PFSK-1 (cell line): ENCODE measurements at regions not wholly inside any gene's neighbourhood (a gene's known extent, or its start where the extent isn't known, plus 50 kb on each side); places are given as distances from the start of the nearest gene placed in this dataset.

ENCODE experiments used
- FOXP2 ChIP-seq: optimal IDR thresholded peaks from 2 replicates; pipeline ENCODE3; 2011; ENCODE audit warnings: borderline replicate concordance, control low read depth, inconsistent platforms; ENCODE audit not compliant: insufficient read depth; ENCODE audit errors: extremely low read length, extremely low read depth
- POLR2AphosphoS5 ChIP-seq: IDR thresholded peaks from 2 replicates; pipeline ENCODE4 v1.6.1; 2012; ENCODE audit warnings: low read depth, mild to moderate bottlenecking, control low read depth, low read length, moderate library complexity
- SIN3A ChIP-seq: IDR thresholded peaks from 2 replicates; pipeline ENCODE4 v1.6.1; 2012; ENCODE audit warnings: mild to moderate bottlenecking, low read length, moderate library complexity, borderline replicate concordance; ENCODE audit not compliant: insufficient read depth
- TAF1 ChIP-seq: IDR thresholded peaks from 2 replicates; pipeline ENCODE4 v1.6.1; 2012; ENCODE audit warnings: low read length, control low read depth, borderline replicate concordance; ENCODE audit not compliant: insufficient read depth
- TF ChIP-seq, protein P1 (sequence below), 2 experiments: IDR thresholded peaks; 2 replicates each; pipeline versions ENCODE4 v1.6.1 to v1.8.0; 2011 to 2012; ENCODE audit warnings: low read depth in 2 of 2, low read length in 2 of 2, control low read depth in 1 of 2, inconsistent platforms in 1 of 2, mild to moderate bottlenecking in 1 of 2, moderate library complexity in 1 of 2; ENCODE audit not compliant: insufficient read depth in 1 of 2

DNA sequence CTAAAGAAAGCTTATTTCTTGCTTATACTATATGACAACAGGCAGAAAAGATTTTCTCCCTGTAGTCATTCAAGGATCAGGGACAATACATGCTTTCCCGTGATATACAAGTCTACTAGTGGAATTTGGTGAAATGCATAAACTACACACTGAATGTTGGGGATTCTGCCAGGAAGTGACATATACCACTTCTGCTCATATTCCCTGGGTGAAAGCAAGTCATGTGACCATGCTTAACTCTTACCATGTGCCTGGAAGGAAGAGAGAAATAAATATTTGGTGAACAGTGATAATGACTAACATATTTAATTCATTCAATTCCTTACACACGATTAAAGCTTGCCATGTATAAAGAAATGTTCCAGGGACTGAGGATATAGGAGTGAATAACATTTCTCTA is 534.6 kb downstream of the PPARGC1A start:
- TF ChIP-seq POLR2AphosphoS5 (no peak), SIN3A (no peak), TAF1 (no peak), FOXP2 (no peak)
- TF ChIP-seq, protein P1, sequence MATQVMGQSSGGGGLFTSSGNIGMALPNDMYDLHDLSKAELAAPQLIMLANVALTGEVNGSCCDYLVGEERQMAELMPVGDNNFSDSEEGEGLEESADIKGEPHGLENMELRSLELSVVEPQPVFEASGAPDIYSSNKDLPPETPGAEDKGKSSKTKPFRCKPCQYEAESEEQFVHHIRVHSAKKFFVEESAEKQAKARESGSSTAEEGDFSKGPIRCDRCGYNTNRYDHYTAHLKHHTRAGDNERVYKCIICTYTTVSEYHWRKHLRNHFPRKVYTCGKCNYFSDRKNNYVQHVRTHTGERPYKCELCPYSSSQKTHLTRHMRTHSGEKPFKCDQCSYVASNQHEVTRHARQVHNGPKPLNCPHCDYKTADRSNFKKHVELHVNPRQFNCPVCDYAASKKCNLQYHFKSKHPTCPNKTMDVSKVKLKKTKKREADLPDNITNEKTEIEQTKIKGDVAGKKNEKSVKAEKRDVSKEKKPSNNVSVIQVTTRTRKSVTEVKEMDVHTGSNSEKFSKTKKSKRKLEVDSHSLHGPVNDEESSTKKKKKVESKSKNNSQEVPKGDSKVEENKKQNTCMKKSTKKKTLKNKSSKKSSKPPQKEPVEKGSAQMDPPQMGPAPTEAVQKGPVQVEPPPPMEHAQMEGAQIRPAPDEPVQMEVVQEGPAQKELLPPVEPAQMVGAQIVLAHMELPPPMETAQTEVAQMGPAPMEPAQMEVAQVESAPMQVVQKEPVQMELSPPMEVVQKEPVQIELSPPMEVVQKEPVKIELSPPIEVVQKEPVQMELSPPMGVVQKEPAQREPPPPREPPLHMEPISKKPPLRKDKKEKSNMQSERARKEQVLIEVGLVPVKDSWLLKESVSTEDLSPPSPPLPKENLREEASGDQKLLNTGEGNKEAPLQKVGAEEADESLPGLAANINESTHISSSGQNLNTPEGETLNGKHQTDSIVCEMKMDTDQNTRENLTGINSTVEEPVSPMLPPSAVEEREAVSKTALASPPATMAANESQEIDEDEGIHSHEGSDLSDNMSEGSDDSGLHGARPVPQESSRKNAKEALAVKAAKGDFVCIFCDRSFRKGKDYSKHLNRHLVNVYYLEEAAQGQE (IDR thresholded peaks at IDR 0.05; ENCODE audit: insufficient read depth in 1 of 2, low read depth in 2 of 2, low read length in 2 of 2) = no peak

- TF ChIP-seq FOXP2 (no peak), TAF1 (no peak), POLR2AphosphoS5 (no peak), SIN3A (no peak)
- TF ChIP-seq, protein P1 (IDR thresholded peaks at IDR 0.05; ENCODE audit: insufficient read depth in 1 of 2, low read depth in 2 of 2, low read length in 2 of 2) = no peak
Measured at GRCh38 chr4:23353200-23353599, 536.6 kb downstream of the PPARGC1A start.

DNA sequence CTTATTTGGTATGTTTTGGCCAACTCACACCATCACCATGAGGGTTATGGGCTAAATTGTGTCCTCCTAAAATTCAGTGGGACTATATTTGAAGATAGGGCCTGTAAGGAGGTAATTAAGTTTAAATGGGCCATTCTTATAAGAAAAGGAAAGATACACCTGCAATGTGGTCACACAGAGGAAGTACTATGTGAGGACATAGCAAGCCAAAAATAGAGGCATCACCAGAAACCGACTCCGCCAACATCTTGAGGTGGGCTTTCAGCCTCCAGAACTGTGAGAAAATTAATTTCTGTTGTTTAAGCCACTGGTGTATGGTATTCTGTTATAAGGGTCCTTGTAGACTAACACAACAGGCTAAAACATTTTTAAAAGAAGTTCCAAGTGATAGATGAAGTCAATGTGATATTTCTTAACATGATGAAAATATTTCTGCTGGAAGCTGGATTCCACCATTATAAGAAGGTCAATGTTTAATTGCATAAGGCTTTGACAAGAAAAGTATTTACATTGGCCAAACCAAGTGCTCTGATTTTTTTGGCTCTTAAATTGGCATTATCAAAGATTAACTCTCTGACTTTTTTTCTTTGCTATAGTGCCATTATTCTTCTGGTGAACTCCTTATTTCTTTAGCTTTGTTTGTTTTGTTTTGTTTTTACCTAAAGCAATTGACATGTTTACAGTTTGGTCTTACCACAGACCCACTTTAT is 540.9 kb downstream of the PPARGC1A start:
- TF ChIP-seq POLR2AphosphoS5 (no peak), SIN3A (no peak), FOXP2 (no peak), TAF1 (no peak)
- TF ChIP-seq, protein P1 (IDR thresholded peaks at IDR 0.05; ENCODE audit: insufficient read depth in 1 of 2, low read depth in 2 of 2, low read length in 2 of 2) = no peak

DNA sequence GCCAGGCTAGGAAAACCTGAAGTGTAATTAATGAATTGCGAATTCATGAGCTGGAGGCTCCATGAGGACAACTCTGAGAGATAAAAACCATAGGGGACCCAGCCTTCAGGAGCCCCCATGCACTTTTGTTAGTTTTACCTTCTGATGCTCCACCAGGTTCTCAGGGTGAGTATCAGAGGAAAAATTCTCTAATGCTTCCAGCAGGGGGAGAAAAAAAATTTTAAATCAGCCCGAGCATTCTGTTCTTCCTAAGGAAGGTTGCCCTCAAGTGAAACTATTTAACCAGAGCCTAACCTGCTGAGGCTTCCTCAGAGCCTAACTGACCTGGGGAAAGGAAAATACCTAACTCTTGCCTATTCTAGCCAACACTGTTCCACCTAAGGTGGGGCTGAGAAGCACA is 552.6 kb downstream of the PPARGC1A start:
- no peak for TF ChIP-seq FOXP2
- no peak for TF ChIP-seq SIN3A
- no peak for TF ChIP-seq TAF1
- TF ChIP-seq, protein P1 (IDR thresholded peaks at IDR 0.05; ENCODE audit: insufficient read depth in 1 of 2, low read depth in 2 of 2, low read length in 2 of 2) = no peak
- TF ChIP-seq POLR2AphosphoS5 = no peak
